D721Med (cell line): ENCODE measurements at regions not wholly inside any gene's neighbourhood (a gene's known extent, or its start where the extent isn't known, plus 50 kb on each side); places are given as distances from the start of the nearest gene placed in this dataset.

Experiments used
- DNase-seq: peaks from one replicate; pipeline ENCODE4 v3.0.0; 2011; ENCODE audit warnings: low spot score; ENCODE audit not compliant: insufficient read length
- FAIRE-seq: peaks from 2 replicates; lab custom pipeline; 2011; peaks lifted over from hg19 to GRCh38; lab: Jason Lieb, UNC
- TF ChIP-seq, protein P1 (sequence below): IDR thresholded peaks from 2 replicates; pipeline ENCODE4 v1.5.1; 2012; ENCODE audit warnings: mild to moderate bottlenecking, control low read depth; ENCODE audit not compliant: insufficient read depth; ENCODE audit errors: missing control alignments

DNA sequence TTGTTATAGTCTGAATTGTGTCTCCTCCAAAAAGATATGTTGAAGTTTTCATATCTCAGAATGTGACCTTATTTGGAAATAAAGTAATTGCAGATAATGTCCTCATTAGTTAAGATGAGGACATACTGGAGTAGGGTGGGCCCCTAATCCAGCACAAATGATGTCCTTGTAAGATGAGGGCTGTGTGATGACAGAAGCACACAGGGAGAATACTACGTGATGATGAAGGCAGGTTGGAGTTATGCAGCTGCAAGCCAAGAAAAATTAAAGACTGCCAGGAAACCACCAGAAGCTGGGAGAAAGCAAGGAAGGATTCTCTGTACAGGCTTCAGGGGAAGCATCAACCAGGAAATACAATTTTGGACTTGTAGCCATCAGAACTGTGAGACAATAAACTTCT, 58.3 kb upstream of the PNPT1 start:
- TF ChIP-seq, protein P1, sequence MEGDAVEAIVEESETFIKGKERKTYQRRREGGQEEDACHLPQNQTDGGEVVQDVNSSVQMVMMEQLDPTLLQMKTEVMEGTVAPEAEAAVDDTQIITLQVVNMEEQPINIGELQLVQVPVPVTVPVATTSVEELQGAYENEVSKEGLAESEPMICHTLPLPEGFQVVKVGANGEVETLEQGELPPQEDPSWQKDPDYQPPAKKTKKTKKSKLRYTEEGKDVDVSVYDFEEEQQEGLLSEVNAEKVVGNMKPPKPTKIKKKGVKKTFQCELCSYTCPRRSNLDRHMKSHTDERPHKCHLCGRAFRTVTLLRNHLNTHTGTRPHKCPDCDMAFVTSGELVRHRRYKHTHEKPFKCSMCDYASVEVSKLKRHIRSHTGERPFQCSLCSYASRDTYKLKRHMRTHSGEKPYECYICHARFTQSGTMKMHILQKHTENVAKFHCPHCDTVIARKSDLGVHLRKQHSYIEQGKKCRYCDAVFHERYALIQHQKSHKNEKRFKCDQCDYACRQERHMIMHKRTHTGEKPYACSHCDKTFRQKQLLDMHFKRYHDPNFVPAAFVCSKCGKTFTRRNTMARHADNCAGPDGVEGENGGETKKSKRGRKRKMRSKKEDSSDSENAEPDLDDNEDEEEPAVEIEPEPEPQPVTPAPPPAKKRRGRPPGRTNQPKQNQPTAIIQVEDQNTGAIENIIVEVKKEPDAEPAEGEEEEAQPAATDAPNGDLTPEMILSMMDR, result no peak
- FAIRE-seq (no peak), DNase-seq (no peak)

DNA sequence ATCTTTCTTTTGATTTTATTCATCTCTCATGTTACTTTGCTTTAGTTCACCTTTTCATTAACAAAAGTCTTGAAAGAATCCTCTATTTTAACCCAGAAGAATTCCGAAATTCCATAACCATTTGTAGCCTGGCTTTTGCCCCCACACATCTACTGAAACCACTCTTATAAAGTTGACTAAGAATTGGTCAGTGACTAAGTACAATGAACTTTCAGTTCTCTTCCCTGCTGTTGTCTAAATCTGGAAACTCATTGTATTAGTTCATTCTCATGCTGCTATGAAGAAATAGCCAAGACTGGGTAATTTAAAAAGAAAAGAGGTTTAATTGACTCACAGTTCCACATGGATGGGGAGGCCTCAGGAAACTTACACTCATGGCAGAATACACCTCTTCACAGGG, 49.9 kb upstream of the PNPT1 start:
- TF ChIP-seq, protein P1, result no peak
- FAIRE-seq (no peak), DNase-seq (no peak)
